HFFc6 (cell line): ENCODE measurements at regions not wholly inside any gene's neighbourhood (a gene's known extent, or its start where the extent isn't known, plus 50 kb on each side); places are given as distances from the start of the nearest gene placed in this dataset.

Experiments
- DNase-seq: peaks from one replicate; pipeline ENCODE4 v3.0.0-alpha.2; 2018
- H3K27ac Mint-ChIP-seq: 2 replicates; pipeline ENCODE4 v1.8.0; 2020; ENCODE audit warnings: mild to moderate bottlenecking, mixed read lengths
- H3K27me3 Mint-ChIP-seq: 2 replicates; pipeline ENCODE4 v1.8.0; 2021; ENCODE audit warnings: mild to moderate bottlenecking, moderate library complexity, mixed read lengths; ENCODE audit not compliant: insufficient read depth
- H3K36me3 Mint-ChIP-seq: 2 replicates; pipeline ENCODE4 v1.8.0; 2021; ENCODE audit warnings: low read depth, mixed read lengths
- H3K4me1 Mint-ChIP-seq: 2 replicates; pipeline ENCODE4 v1.8.0; 2020; ENCODE audit warnings: low read depth, mixed read lengths
- H3K4me3 Mint-ChIP-seq: 2 replicates; pipeline ENCODE4 v1.8.0; 2020; ENCODE audit warnings: mild to moderate bottlenecking, moderate library complexity, mixed read lengths
- H3K9me3 Mint-ChIP-seq: 2 replicates; pipeline ENCODE4 v1.8.0; 2020; ENCODE audit warnings: mild to moderate bottlenecking, mixed read lengths
- CTCF ChIP-seq: fragments of 200-600 bp; sonication (generic); IDR thresholded peaks from 2 replicates; pipeline ENCODE4 v1.5.0; 2021; ENCODE audit warnings: antibody characterized with exemption, mild to moderate bottlenecking

- TF ChIP-seq CTCF, result no peak
- no peak overlapping the region for H3K27ac Mint-ChIP-seq
These were observed 1396.1 kb upstream of the TMEFF2 start for GRCh38 chr2:193590831-193591230.

GRCh38 chr2:193584522-193584938 lies 1389.8 kb upstream of the TMEFF2 start:
- Mint-ChIP-seq H3K4me3 (no peak overlapping the region), H3K36me3 (no peaks in the 10 kb centered on the region), H3K4me1 (no peaks in the 10 kb centered on the region), H3K27ac (no peak overlapping the region), H3K27me3 (no peaks in the 10 kb centered on the region), H3K9me3 (peaks cover 48% of the 10 kb centered on the region)
- no peak for DNase-seq
- TF ChIP-seq CTCF, result no peak

More at GRCh38 chr2:193590831-193591230, 1396.1 kb upstream of the TMEFF2 start:
- Mint-ChIP-seq H3K36me3 (0 out of 2 replicates have a peak, but pooled peaks cover 4% of the 10 kb centered on the region), H3K9me3 (peaks cover 69% of the 10 kb centered on the region), H3K4me1 (no peaks in the 10 kb centered on the region), H3K4me3 (no peak overlapping the region), H3K27me3 (no peaks in the 10 kb centered on the region)
- DNase-seq, result no peak

GRCh38 chr2:193583638-193584400 lies 1389.1 kb upstream of the TMEFF2 start:
- H3K27ac Mint-ChIP-seq, result no peak overlapping the region
- no peaks in the 10 kb centered on the region for H3K4me1 Mint-ChIP-seq
- H3K9me3 Mint-ChIP-seq, result peaks cover 45% of the 10 kb centered on the region
- H3K36me3 Mint-ChIP-seq, result no peaks in the 10 kb centered on the region
- H3K4me3 Mint-ChIP-seq, result no peak overlapping the region
- H3K27me3 Mint-ChIP-seq, result no peaks in the 10 kb centered on the region
- no peak for TF ChIP-seq CTCF
- DNase-seq, result no peak

GRCh38 chr2:193581807-193582206 lies 1387.1 kb upstream of the TMEFF2 start:
- no peak for TF ChIP-seq CTCF
- no peak for DNase-seq
- H3K4me3 Mint-ChIP-seq, result no peak overlapping the region
- H3K27me3 Mint-ChIP-seq, result no peaks in the 10 kb centered on the region
- no peak overlapping the region for H3K27ac Mint-ChIP-seq
- H3K4me1 Mint-ChIP-seq, result no peaks in the 10 kb centered on the region
- H3K36me3 Mint-ChIP-seq, result no peaks in the 10 kb centered on the region
- H3K9me3 Mint-ChIP-seq, result peaks cover 46% of the 10 kb centered on the region

- Mint-ChIP-seq H3K4me1 (no peaks in the 10 kb centered on the region), H3K36me3 (no peaks in the 10 kb centered on the region), H3K27me3 (no peaks in the 10 kb centered on the region), H3K27ac (no peak overlapping the region), H3K4me3 (no peak overlapping the region), H3K9me3 (peaks cover 52% of the 10 kb centered on the region)
- DNase-seq, result no peak
- no peak for TF ChIP-seq CTCF
These were observed 1385.6 kb upstream of the TMEFF2 start for GRCh38 chr2:193580176-193580950.
